GM12878 (cell line): ENCODE measurements at regions not wholly inside any gene's neighbourhood (a gene's known extent, or its start where the extent isn't known, plus 50 kb on each side); places are given as distances from the start of the nearest gene placed in this dataset.

Experiments
- ATAC-seq: fragments of 200-7000 bp; cut with Tn5 transposase; 3 replicates; pipeline ENCODE4 v1.9.1; 2020; ENCODE audit warnings: mild to moderate bottlenecking, moderate library complexity
- BruUV-seq: library from RNA; stranded (reverse); fragments of 400-500 nt; replicated peaks from 2 replicates; lab custom pipeline; 2021; lab: Mats Ljungman, UMichigan
- CTCF ChIA-PET: fragments of 300-600 bp; sonication (Branson Sonifier 250); formaldehyde crosslinking; extraction: SDS; loops from one replicate; lab custom pipeline; 2021; ENCODE audit warnings: inconsistent platforms; lab: Yijun Ruan, JAX
- POLR2A ChIA-PET: fragments of 350-600 bp; formaldehyde crosslinking; extraction: SDS; loops from one replicate; lab custom pipeline; 2021; ENCODE audit warnings: inconsistent platforms; lab: Charles Lee
- RAD21 ChIA-PET: fragments of 300-600 bp; sonication (Branson Sonifier 250); formaldehyde crosslinking; loops from one replicate; lab custom pipeline; 2023; ENCODE audit warnings: antibody characterized with exemption; ENCODE audit not compliant: unreplicated experiment; lab: Charles Lee
- SMC1A ChIA-PET: fragments of 300-600 bp; sonication (Branson Sonifier 250); formaldehyde crosslinking; loops from one replicate; lab custom pipeline; 2023; ENCODE audit not compliant: unreplicated experiment, uncharacterized antibody; lab: Charles Lee
- DNase-seq: peaks from one replicate; pipeline ENCODE4 v3.0.0-alpha.2; 2011; ENCODE audit warnings: low read depth, low spot score
- FAIRE-seq: peaks from 3 replicates; lab custom pipeline; 2011; peaks lifted over from hg19 to GRCh38; lab: Jason Lieb, UNC
- H2AFZ ChIP-seq: 2 replicates; pipeline ENCODE4 v1.6.0; 2011; ENCODE audit warnings: low read depth, low read length, control low read depth; ENCODE audit not compliant: control insufficient read depth
- H3K27ac ChIP-seq: 2 replicates; pipeline ENCODE4 v1.5.1; 2011; ENCODE audit warnings: control low read depth; ENCODE audit not compliant: control insufficient read depth, insufficient read depth
- H3K27me3 ChIP-seq, 2 experiments: replicated peaks in 1 of 2; 2 replicates each; pipeline versions ENCODE4 v1.6.0 to v1.6.1; 2011; ENCODE audit warnings: low read length in 1 of 2; ENCODE audit not compliant: control insufficient read depth in 2 of 2, insufficient read depth in 2 of 2
- H3K36me3 ChIP-seq, 2 experiments: 2 replicates each; pipeline ENCODE4 v1.5.1; 2011; ENCODE audit warnings: low read length in 1 of 2; ENCODE audit not compliant: control insufficient read depth in 2 of 2, insufficient read depth in 2 of 2
- H3K4me1 ChIP-seq: 2 replicates; pipeline ENCODE4 v1.6.1; 2011; ENCODE audit warnings: mild to moderate bottlenecking, low read length, moderate library complexity, mixed read lengths; ENCODE audit not compliant: control insufficient read depth, insufficient read depth
- H3K4me2 ChIP-seq: 2 replicates; pipeline ENCODE4 v1.6.0; 2011; ENCODE audit warnings: control low read depth; ENCODE audit not compliant: control insufficient read depth, insufficient read depth
- H3K4me3 ChIP-seq: fragments of 200-600 bp; sonication (generic); 2 replicates; pipeline ENCODE4 v1.5.1; 2016
- H3K79me2 ChIP-seq: 2 replicates; pipeline ENCODE4 v1.6.0; 2011; ENCODE audit warnings: low read length; ENCODE audit not compliant: control insufficient read depth, insufficient read depth
- H3K9ac ChIP-seq: 2 replicates; pipeline ENCODE4 v1.8.0; 2011; ENCODE audit warnings: low read length, control low read depth, mixed read lengths; ENCODE audit not compliant: control insufficient read depth, insufficient read depth
- H3K9me3 ChIP-seq: replicated peaks from 3 replicates; pipeline ENCODE4 v1.5.1; 2011; ENCODE audit warnings: mild to moderate bottlenecking, low read length; ENCODE audit not compliant: control insufficient read depth, insufficient read depth
- H4K20me1 ChIP-seq: 2 replicates; pipeline ENCODE4 v1.6.0; 2011; ENCODE audit not compliant: control insufficient read depth, insufficient read depth
- ATF7 ChIP-seq: fragments of 450-650 bp; IDR thresholded peaks from 2 replicates; pipeline ENCODE4 v1.6.1; 2016; ENCODE audit warnings: low read depth, mild to moderate bottlenecking
- PRDM15 ChIP-seq: fragments of 450-650 bp; formaldehyde crosslinking; IDR thresholded peaks from 2 replicates; pipeline ENCODE4 v1.4.0; 2020; ENCODE audit warnings: mild to moderate bottlenecking, moderate library complexity
- WGBS: methylation state at CpG from one replicate; pipeline ENCODE4 v1.1.6; 2016; ENCODE audit warnings: low lambda C conversion rate; ENCODE audit not compliant: insufficient replicate concordance, insufficient coverage; ENCODE audit errors: missing lambda C conversion rate; 5-methylcytosine and 5-hydroxymethylcytosine counted together
- in situ Hi-C: fragments of 300-500 bp; cut with MboI; formaldehyde crosslinking; loops from 9 replicates; pipeline ENCODE4 v1.14.3; 2018; ENCODE audit warnings: mixed read lengths
- intact Hi-C: fragments of 100-400 bp; cut with micrococcal nuclease; formaldehyde crosslinking; loops from one replicate; pipeline ENCODE4 v1.14.2; 2022; ENCODE audit not compliant: unreplicated experiment

GRCh38 chr6:168990019-168990751 lies 263.5 kb downstream of the THBS2 start:
- no peak for DNase-seq
- CTCF ChIA-PET = no interaction called here

More at GRCh38 chr6:168990019-168990751, 263.5 kb downstream of the THBS2 start:
- SMC1A ChIA-PET = no interaction called here
- Histone ChIP-seq H3K4me1 (no peaks in the 10 kb centered on the region), H3K27me3 (no peaks in the 10 kb centered on the region), H3K79me2 (no peaks in the 10 kb centered on the region), H3K4me3 (no peak overlapping the region), H2AFZ (no peak overlapping the region), H3K36me3 (no peaks in the 10 kb centered on the region), H3K9ac (no peak overlapping the region), H3K27ac (no peak overlapping the region), H3K9me3 (no peaks in the 10 kb centered on the region), H3K4me2 (no peak overlapping the region), H4K20me1 (no peaks in the 10 kb centered on the region)
- intact Hi-C loops = no loop called here
- FAIRE-seq = no peak
- in situ Hi-C loops = no loop called here
- ATAC-seq = no peak
- WGBS = 80% methylated on average over 21 of the region's 22 CpGs
- no TSS peak for BruUV-seq
- TF ChIP-seq ATF7 = no peak
- no peak for TF ChIP-seq PRDM15
- POLR2A ChIA-PET = no interaction called here
- RAD21 ChIA-PET = no interaction called here
